Retinal pigment epithelial cell (primary cell): ENCODE measurements at regions not wholly inside any gene's neighbourhood (a gene's known extent, or its start where the extent isn't known, plus 50 kb on each side); places are given as distances from the start of the nearest gene placed in this dataset.

Source experiments
- DNase-seq: peaks from one replicate; pipeline ENCODE4 v3.0.0-alpha.2; 2010; ENCODE audit warnings: low read depth
- H3K4me3 ChIP-seq: 2 replicates; pipeline ENCODE4 v1.5.1; 2011; ENCODE audit warnings: mild to moderate bottlenecking, low read length, control low read depth, moderate library complexity
- CTCF ChIP-seq: conservative IDR thresholded peaks from 2 replicates; pipeline ENCODE4 v1.5.1; 2011; ENCODE audit warnings: low read depth, low read length, control low read depth, inconsistent platforms

DNA sequence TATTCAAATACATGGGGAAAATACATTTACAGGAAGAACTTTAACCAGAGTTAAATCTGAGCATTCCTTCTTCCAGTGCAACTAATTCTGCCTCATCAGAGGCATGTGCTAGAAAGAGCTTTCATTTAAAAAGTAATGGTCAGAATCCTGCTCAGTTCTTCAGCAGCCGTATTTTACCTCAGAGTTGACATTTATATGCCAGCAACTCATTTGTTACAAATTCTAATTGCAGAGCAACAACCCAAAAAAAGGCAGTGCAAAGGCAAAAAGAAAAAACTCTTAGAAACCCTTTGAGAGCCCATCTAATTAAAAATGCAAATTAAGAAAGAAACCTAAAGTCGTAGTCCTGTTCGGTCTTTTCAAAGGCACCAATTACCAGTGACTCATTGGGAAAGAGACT is 392.5 kb downstream of the PBX1 start:
- no peak overlapping the region for H3K4me3 ChIP-seq
- DNase-seq = no peak
- TF ChIP-seq CTCF = no peak

GRCh38 chr1:164950541-164950986 is 391.6 kb downstream of the PBX1 start:
- no peak overlapping the region for H3K4me3 ChIP-seq
- no peak for TF ChIP-seq CTCF
- no peak for DNase-seq

GRCh38 chr1:164949771-164950471 is 390.9 kb downstream of the PBX1 start:
- H3K4me3 ChIP-seq = no peak overlapping the region
- no peak for TF ChIP-seq CTCF
- no peak for DNase-seq

DNA sequence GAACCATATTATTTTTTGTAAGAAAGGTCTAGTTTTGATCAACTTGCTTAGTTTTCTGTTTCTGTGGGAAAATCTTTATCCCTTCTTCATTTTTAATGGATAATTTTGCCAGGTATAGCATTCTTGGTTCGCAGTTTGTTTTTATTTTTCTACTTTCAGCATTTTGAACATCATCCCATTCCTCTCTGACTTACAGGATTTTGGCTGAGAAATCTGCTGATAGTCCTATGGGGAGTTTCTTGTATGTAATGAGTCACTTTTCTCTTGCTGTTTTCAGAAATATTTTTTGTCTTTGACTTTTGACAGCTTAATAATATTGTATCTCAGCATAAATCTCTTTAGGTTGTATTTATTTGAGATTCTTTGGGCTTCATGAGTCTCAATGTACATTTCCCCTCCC is 389.1 kb downstream of the PBX1 start:
- DNase-seq = no peak
- H3K4me3 ChIP-seq = no peak overlapping the region
- TF ChIP-seq CTCF = no peak

- no peak for TF ChIP-seq CTCF
- no peak overlapping the region for H3K4me3 ChIP-seq
- DNase-seq = no peak
Observed at GRCh38 chr1:164937291-164937690, 378.3 kb downstream of the PBX1 start.

DNA sequence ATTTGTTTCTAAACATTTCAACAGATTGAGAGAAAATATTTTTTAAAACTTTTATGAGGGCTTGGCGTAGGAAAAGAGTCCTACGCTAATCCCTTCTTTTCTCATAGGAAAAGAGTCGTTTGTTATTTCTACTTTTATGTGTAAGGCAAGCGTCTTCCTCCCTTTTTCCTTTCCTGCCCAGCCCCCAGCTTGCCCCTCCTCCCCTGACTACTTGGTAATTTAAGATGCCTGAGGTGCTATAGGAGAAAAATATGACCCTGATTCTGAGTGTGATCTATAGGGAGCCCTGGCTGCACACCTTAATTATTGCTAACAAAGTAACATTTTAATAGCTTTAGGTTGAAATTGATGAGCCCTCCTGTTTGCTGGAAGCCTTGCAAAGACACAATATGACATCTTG is 373.6 kb downstream of the PBX1 start:
- no peak for DNase-seq
- H3K4me3 ChIP-seq = no peak overlapping the region
- TF ChIP-seq CTCF = no peak

DNA sequence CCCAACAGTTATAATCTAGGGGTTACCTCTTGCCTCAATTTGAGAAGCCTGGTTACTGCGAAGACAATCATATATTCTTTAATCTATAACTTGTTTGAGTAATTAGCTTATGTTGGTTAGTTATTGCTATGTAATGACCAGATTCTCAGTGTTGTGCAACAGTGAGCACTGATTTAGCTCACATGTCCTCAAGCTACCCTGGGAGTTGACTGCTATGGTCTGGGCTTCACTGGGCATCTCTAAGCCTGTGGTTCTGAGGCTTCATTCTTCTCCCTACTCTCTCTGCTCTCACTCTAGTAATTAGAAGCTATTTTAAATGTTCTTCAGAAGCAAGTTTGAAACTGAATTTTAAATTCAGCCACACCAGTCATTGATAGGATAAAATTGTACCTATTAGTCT is 371.8 kb downstream of the PBX1 start:
- TF ChIP-seq CTCF = no peak
- H3K4me3 ChIP-seq = no peak overlapping the region
- no peak for DNase-seq
